ENCODE measurements at regions not wholly inside any gene's neighbourhood (a gene's known extent, or its start where the extent isn't known, plus 50 kb on each side); places are given as distances from the start of the nearest gene placed in this dataset.

DNA sequence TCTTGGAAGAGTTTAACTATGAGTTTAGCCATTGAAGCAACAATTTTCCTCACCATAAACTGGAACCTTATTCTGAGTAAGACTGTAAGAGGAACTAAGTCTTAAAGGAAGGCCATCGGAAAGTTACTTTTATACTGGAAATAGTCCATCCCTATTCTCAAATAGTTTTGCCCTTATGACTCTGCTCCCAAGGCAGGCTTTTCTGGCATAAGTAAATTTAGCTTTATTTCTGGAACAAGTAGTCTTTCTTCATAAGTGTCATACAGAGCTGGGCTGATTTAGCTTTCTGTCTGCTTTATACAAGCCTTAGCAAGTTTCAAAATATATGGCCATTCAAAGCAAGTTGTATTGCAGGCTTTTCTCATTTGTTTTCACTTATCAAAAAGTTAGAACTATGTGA, 328.1 kb downstream of the HACE1 start:
- TF ChIP-seq, protein P1, sequence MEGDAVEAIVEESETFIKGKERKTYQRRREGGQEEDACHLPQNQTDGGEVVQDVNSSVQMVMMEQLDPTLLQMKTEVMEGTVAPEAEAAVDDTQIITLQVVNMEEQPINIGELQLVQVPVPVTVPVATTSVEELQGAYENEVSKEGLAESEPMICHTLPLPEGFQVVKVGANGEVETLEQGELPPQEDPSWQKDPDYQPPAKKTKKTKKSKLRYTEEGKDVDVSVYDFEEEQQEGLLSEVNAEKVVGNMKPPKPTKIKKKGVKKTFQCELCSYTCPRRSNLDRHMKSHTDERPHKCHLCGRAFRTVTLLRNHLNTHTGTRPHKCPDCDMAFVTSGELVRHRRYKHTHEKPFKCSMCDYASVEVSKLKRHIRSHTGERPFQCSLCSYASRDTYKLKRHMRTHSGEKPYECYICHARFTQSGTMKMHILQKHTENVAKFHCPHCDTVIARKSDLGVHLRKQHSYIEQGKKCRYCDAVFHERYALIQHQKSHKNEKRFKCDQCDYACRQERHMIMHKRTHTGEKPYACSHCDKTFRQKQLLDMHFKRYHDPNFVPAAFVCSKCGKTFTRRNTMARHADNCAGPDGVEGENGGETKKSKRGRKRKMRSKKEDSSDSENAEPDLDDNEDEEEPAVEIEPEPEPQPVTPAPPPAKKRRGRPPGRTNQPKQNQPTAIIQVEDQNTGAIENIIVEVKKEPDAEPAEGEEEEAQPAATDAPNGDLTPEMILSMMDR (IDR thresholded peaks at IDR 0.05; ENCODE audit: insufficient read depth, low read length, poor library complexity, severe bottlenecking): no peak
- H3K27me3 ChIP-seq (replicated peaks; ENCODE audit: control insufficient read depth, insufficient read depth, low read length): no peaks in the 10 kb centered on the region
- no peak for DNase-seq (ENCODE audit: extremely low read depth, insufficient read length)
- H3K36me3 ChIP-seq (ENCODE audit: control insufficient read depth, insufficient read depth, low read length): no peaks in the 10 kb centered on the region
- no peak overlapping the region for H3K4me3 ChIP-seq (replicated peaks; ENCODE audit: low read depth, low read length)

DNA sequence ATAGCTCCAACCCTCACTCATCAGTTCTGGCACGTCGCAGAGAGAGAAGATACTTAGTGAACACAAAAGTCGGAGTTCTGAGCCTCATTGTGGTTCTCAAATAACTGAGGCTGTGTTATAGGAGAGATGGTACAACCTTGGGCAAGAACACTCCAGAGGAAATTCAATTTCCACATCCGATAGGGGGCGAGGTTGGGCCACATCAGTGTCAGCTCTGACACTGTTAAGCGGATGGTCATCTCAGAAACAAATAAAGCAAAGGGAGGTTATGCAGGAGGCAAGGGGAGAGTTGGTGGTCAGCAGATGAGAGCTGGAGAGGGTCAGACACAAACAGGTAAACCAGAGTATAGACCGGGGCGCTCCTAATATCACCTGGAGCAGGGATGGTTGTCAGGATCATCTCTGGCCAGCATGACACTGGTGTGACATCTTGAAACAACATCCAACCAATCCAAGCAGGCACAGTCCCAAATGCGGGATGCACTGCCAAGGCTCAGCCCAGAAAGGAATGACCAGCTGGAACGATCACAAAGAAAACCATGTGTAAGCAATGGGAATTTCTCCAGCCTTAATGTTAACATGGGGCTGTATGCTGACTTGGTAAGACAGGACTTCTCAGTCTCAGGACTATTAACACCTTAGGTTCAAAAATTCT, 331.8 kb downstream of the HACE1 start:
- no peak for DNase-seq (ENCODE audit: extremely low read depth, insufficient read length)
- TF ChIP-seq, protein P1 (IDR thresholded peaks at IDR 0.05; ENCODE audit: insufficient read depth, low read length, poor library complexity, severe bottlenecking): peak; percentile 38
- Histone ChIP-seq H3K36me3 (ENCODE audit: control insufficient read depth, insufficient read depth, low read length) (no peaks in the 10 kb centered on the region), H3K27me3 (replicated peaks; ENCODE audit: control insufficient read depth, insufficient read depth, low read length) (no peaks in the 10 kb centered on the region), H3K4me3 (replicated peaks; ENCODE audit: low read depth, low read length) (no peak overlapping the region)

DNA sequence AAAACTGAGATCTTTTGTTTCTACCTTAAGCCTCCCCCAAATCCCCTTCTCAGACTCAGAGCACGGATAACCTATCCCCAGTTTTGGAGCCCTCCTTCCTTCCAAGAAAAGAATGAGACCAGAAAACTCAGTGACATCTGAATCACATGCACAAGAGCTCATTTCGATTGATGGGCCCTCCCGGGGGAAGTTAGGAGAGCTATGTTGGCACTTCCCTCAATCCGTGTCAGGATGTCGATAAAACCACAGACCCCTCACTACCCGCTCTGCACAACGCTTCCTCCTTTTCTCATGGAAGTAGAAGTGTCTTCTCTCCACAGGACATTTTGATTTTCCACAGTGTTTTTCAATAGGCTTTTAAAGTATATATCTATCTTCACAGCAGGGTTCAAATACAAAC, 332.4 kb downstream of the HACE1 start:
- H3K4me3 ChIP-seq (replicated peaks; ENCODE audit: low read depth, low read length): no peak overlapping the region
- TF ChIP-seq, protein P1 (IDR thresholded peaks at IDR 0.05; ENCODE audit: insufficient read depth, low read length, poor library complexity, severe bottlenecking): no peak
- no peaks in the 10 kb centered on the region for H3K36me3 ChIP-seq (ENCODE audit: control insufficient read depth, insufficient read depth, low read length)
- no peaks in the 10 kb centered on the region for H3K27me3 ChIP-seq (replicated peaks; ENCODE audit: control insufficient read depth, insufficient read depth, low read length)
- no peak for DNase-seq (ENCODE audit: extremely low read depth, insufficient read length)

DNA sequence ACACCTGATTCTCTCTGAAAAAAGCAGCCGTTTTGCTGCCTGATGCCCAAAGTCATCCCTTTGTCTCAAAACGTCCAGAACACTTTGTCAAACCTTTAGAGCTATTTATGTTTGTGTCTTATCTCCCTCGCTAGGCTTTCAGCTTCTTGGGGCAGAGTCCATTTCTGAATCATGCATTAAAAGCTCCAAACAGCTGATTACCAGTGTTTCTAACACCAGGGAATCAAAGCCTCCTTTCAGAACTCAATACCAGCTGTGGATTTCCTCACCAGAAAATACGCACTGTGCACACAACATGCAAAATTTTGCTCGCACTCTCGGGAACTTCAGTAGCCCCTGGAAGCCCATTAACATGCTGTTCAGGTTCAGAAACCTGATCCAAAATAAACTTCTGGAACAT, 333.3 kb downstream of the HACE1 start:
- TF ChIP-seq, protein P1 (IDR thresholded peaks at IDR 0.05; ENCODE audit: insufficient read depth, low read length, poor library complexity, severe bottlenecking): no peak
- H3K36me3 ChIP-seq (ENCODE audit: control insufficient read depth, insufficient read depth, low read length): no peaks in the 10 kb centered on the region
- no peak overlapping the region for H3K4me3 ChIP-seq (replicated peaks; ENCODE audit: low read depth, low read length)
- no peaks in the 10 kb centered on the region for H3K27me3 ChIP-seq (replicated peaks; ENCODE audit: control insufficient read depth, insufficient read depth, low read length)
- DNase-seq (ENCODE audit: extremely low read depth, insufficient read length): no peak

DNA sequence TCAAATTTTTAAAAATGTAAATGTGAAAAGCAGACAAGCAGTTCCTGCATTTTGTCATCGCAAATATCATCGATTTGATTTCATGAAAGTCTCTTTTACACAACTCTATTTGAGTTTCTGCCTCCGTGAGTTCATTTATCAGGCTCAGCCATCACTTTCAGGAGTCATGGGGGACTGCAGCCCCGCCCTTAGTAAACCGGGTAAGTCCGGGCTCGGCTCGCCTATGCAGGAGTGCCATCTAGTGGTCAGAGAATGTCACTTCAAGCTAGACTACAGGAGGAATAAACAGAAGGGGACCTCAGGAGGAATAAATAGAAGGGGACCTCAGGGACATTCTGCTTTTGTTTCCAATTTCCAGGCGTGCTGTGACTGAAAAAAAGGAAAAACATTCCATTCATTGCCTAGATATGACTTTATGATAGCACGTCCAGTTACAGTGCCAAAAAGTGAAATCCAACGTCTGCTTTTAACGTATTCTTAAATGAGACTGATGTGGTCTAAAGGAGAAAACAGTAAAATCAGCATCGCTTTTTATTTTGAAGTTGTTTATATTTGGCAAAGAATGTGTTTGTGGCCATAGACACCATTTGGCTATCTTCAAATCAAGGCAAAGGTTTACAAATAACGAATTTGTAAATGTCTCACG, 333.9 kb downstream of the HACE1 start:
- Histone ChIP-seq H3K36me3 (ENCODE audit: control insufficient read depth, insufficient read depth, low read length) (no peaks in the 10 kb centered on the region), H3K4me3 (replicated peaks; ENCODE audit: low read depth, low read length) (no peak overlapping the region), H3K27me3 (replicated peaks; ENCODE audit: control insufficient read depth, insufficient read depth, low read length) (no peaks in the 10 kb centered on the region)
- peak; percentile 26 for DNase-seq (ENCODE audit: extremely low read depth, insufficient read length)
- TF ChIP-seq, protein P1 (IDR thresholded peaks at IDR 0.05; ENCODE audit: insufficient read depth, low read length, poor library complexity, severe bottlenecking): peak; percentile 91
